DMS79 (cell line): ENCODE measurements at regions not wholly inside any gene's neighbourhood (a gene's known extent, or its start where the extent isn't known, plus 50 kb on each side); places are given as distances from the start of the nearest gene placed in this dataset.
"Not testable (repeated sequence)": the region's sequence is repeated elsewhere in the genome, so short reads cannot be mapped to it uniquely, and the experiment has no call there.

Experiments
- DNase-seq: peaks from one replicate; lab custom pipeline; 2025; lab: John Stamatoyannopoulos, UW

DNA sequence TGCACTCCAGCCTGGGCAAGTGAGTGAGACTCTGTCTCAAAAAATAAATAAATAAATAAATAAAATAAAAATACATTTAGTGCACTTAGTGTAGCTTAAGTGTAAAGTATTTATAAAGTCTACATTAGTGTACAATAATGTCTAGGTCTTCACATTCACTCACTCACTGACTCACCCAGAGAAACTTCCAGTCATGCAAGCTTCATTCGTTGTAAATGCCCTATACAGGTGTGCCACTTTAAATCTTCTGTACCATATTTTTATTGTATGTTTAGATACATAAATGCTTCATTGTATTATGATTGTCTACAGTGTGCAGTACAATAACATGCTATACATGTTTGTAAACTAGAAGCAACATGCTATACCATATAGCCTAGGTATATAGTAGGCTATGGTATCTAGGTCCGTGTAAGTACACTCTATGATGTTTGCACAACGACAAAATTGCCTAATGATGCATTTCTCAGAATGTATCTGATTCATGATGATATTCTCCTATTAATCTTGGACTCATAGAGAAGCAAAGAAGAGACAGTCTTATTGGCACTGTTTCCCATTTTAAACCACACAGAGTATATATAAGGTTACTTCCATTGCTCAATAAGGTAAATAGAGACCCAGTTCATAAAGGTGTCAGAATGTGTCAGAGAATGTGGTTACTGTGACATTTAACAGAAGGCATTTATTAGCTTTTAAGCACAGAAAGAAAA is 1314.9 kb downstream of the CDH11 start:
- no peak for DNase-seq

GRCh38 chr16:63804126-63804525 is 1317.7 kb downstream of the CDH11 start:
- no peak for DNase-seq

GRCh38 chr16:63789603-63790002 is 1332.3 kb downstream of the CDH11 start:
- no peak for DNase-seq

- DNase-seq, result no peak
Measured at GRCh38 chr16:63787014-63787413, 1334.8 kb downstream of the CDH11 start.

DNA sequence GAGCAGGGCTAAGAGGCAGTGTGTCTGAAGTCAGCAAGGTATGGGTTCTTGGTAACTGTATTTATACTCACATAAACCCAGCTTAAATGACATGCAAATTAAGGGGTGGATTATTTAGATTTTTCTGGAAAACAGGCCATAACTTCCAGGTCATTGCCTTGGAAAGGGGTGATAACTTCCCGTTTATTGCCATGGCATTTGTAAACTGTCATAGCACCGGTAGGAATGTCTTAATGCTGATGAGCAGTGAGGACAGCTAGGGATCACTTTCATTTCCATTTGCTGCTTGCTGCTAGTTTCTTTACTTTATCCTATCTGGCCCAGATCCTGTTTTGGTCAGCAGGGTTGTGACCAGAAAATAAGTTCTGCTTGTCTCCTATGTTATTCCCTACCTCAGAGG is 1336.7 kb downstream of the CDH11 start:
- no peak for DNase-seq

DNA sequence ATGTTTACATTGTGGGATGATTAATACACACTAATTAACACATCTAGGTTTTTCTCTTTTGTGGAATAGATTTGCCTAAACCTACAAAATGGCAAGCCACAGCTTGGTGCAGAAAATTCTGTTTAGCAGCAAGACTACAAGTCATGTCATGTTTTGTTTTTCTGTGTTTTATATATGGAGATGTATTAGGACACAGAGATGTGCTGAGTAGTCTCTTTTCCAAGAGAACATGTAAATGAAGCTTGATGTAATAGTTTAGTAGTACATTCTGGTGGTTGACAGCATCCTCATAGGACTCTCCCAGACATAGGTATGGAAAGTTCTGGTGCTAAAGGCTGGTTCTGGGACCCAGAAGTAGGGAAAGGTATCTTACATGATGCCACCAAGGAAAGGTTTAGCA is 1345.4 kb downstream of the CDH11 start:
- no peak for DNase-seq

GRCh38 chr16:63776034-63776433 is 1345.8 kb downstream of the CDH11 start:
- no peak for DNase-seq

- DNase-seq, result no peak
Measured at GRCh38 chr16:63774302-63774701, 1347.6 kb downstream of the CDH11 start.

GRCh38 chr16:63769211-63769610 is 1352.7 kb downstream of the CDH11 start:
- no peak for DNase-seq

GRCh38 chr16:63760246-63760645 is 1361.6 kb downstream of the CDH11 start:
- DNase-seq, result not testable (repeated sequence)

- DNase-seq, result no peak
Measured at GRCh38 chr16:63752347-63752746, 1369.5 kb downstream of the CDH11 start.

DNA sequence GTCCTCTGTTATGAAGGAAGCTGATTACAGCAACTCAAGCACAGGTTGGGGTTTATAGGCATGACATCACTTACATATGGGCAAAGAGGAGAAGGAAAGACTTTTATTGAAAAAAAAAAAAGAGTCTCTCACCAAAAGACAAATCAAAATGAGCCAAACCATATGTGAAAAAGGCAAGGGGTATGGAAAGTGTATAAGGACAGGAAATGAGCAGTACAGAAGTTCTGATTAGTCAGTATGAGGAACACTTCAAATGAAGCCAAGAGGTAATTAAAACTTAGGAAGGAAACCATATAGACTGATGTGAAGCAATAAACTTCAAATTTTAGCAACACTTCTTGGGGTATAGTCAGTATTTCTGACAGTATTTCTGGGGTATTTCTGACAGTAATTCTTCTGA is 1372.6 kb downstream of the CDH11 start:
- no peak for DNase-seq

DNA sequence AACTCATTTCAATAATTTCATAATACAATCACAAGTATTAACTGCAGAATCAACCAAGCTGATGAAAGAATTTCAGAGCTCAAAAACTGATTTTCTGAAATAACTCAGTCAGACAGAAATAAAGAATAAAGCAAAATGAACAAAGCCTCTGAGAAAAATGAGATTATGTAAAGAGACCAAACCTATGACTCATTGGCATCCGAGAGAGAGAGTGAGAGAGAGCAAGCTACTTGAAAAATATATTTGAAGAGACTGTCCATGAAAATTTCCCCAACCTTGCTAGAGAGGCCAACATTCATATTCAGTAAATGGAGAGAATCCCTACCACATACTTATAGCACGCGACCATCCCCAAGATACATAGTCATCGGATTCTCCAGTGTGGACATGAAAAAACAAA is 1376.4 kb downstream of the CDH11 start:
- no peak for DNase-seq

- DNase-seq, result no peak
Measured at GRCh38 chr16:63744077-63744874, 1377.6 kb downstream of the CDH11 start.

DNA sequence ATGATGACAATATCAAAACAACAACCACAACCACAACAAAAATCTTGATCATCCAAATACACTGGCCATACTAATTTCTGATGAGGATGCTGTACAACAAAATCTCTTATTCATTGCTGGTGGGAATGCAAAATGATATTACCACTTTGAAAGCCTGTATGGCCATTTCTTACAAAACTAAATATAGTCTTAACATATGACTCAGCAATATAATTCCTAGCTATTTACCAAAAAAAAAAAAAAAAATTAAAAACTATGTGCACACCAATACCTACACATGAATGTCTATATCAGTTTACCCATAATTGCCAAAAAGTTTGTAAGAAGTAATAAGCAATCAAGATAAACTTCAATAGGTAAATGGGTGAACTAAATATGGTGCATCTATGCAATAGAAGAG is 1379.7 kb downstream of the CDH11 start:
- DNase-seq, result no peak

- DNase-seq, result no peak
Measured at GRCh38 chr16:63737633-63738032, 1384.2 kb downstream of the CDH11 start.

- no peak for DNase-seq
Measured at GRCh38 chr16:63735456-63735855, 1386.4 kb downstream of the CDH11 start.

- DNase-seq, result no peak
Measured at GRCh38 chr16:63720848-63721247, 1401.0 kb downstream of the CDH11 start.

GRCh38 chr16:63719926-63720325 is 1401.9 kb downstream of the CDH11 start:
- DNase-seq, result no peak

GRCh38 chr16:63717806-63718205 is 1404.1 kb downstream of the CDH11 start:
- no peak for DNase-seq

GRCh38 chr16:63714876-63715275 is 1407.0 kb downstream of the CDH11 start:
- DNase-seq, result no peak

- DNase-seq, result no peak
Measured at GRCh38 chr16:63712725-63713124, 1409.1 kb downstream of the CDH11 start.

- DNase-seq, result no peak
Measured at GRCh38 chr16:63703612-63704011, 1418.3 kb downstream of the CDH11 start.
